ENCODE measurements at regions not wholly inside any gene's neighbourhood (a gene's known extent, or its start where the extent isn't known, plus 50 kb on each side); places are given as distances from the start of the nearest gene placed in this dataset.

DNA sequence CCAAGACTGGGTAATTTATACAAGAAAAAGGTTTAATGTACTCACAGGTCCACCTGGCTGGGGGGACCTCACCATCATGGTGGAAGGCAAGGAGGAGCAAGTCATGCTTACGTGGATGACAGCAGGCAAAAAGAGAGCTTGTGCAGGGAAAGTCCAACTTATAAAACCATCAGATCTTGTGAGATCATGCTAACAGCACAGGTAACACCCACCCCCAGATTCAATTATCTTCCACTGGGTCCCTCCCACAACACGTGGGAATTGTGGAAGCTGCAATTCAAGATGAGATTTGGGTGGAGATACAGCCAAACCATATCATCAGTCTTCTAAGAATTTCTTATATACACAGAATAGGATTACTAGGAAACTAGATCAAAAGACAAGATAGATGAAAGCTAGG, 555.6 kb downstream of the PRR16 start:
- Histone ChIP-seq H3K9me3 (ENCODE audit: low read length) (no peaks in the 10 kb centered on the region), H2AFZ (ENCODE audit: low read length) (no peak overlapping the region), H3K4me2 (ENCODE audit: low read depth, low read length) (no peak overlapping the region), H3K27me3 (ENCODE audit: control insufficient read depth in 1 of 2, insufficient read depth in 2 of 2, low read length in 2 of 2) (no peaks in the 10 kb centered on the region; a peak in 1 of 5 replicates), H3K9ac (ENCODE audit: insufficient read depth, low read depth, low read length) (no peak overlapping the region), H3K36me3 (replicated peaks in 1 of 2; ENCODE audit: control insufficient read depth in 1 of 2, insufficient read depth in 2 of 2, low read length in 2 of 2) (no peaks in the 10 kb centered on the region), H3K4me1 (ENCODE audit: insufficient read depth, low read length) (no peaks in the 10 kb centered on the region), H3K4me3 (replicated peaks in 1 of 3; ENCODE audit: insufficient read depth in 1 of 3, low read depth in 2 of 3, low read length in 3 of 3) (no peak overlapping the region), H3K27ac (ENCODE audit: extremely low read length, insufficient read depth, low read length) (no peak overlapping the region), H3K79me2 (ENCODE audit: insufficient read depth, low read length) (no peaks in the 10 kb centered on the region), H4K20me1 (ENCODE audit: insufficient read depth, low read length) (no peaks in the 10 kb centered on the region)
- 4% methylated on average over 2 of the region's 2 CpGs for WGBS (ENCODE audit: low lambda C conversion rate)
- no peak for FAIRE-seq
- no peak for DNase-seq (ENCODE audit: low spot score)
- ATAC-seq: no peak
- TF ChIP-seq IKZF4 (CRISPR knock-in tag; IDR thresholded peaks at IDR 0.05; ENCODE audit: borderline replicate concordance, low read depth, not compliant biosample characterization) (no peak), CENPT (CRISPR knock-in tag; IDR thresholded peaks at IDR 0.05; ENCODE audit: low read depth) (no peak), ZNF3 (CRISPR knock-in tag; IDR thresholded peaks at IDR 0.05) (no peak), ATM (IDR thresholded peaks at IDR 0.05; ENCODE audit: borderline replicate concordance) (no peak), ZNF562 (CRISPR knock-in tag; IDR thresholded peaks at IDR 0.05; ENCODE audit: borderline replicate concordance) (no peak), SMARCE1 (IDR thresholded peaks at IDR 0.05; ENCODE audit: borderline replicate concordance) (no peak), ZNF460 (CRISPR knock-in tag; IDR thresholded peaks at IDR 0.05; ENCODE audit: borderline replicate concordance) (no peak), SCMH1 (CRISPR knock-in tag; IDR thresholded peaks at IDR 0.05; ENCODE audit: borderline replicate concordance) (no peak), GATA4 (IDR thresholded peaks at IDR 0.05; ENCODE audit: borderline replicate concordance, low read depth) (no peak), RXRB (CRISPR knock-in tag; IDR thresholded peaks at IDR 0.05; ENCODE audit: borderline replicate concordance) (no peak), JARID2 (CRISPR knock-in tag; IDR thresholded peaks at IDR 0.05; ENCODE audit: insufficient replicate concordance) (no peak)
- TF ChIP-seq, protein P1, sequence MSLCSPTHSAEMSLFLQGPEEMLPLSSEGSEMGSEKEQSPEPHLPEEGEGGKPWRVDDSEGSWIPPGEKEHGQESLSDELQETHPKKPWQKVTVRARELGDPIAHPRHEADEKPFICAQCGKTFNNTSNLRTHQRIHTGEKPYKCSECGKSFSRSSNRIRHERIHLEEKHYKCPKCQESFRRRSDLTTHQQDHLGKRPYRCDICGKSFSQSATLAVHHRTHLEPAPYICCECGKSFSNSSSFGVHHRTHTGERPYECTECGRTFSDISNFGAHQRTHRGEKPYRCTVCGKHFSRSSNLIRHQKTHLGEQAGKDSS (CRISPR knock-in tag; IDR thresholded peaks at IDR 0.05; ENCODE audit: borderline replicate concordance, low read depth): no peak
- TF ChIP-seq, protein P2, sequence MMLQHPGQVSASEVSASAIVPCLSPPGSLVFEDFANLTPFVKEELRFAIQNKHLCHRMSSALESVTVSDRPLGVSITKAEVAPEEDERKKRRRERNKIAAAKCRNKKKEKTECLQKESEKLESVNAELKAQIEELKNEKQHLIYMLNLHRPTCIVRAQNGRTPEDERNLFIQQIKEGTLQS (CRISPR knock-in tag; IDR thresholded peaks at IDR 0.05): no peak
- ChIA-PET POLR2A (no interaction called here), CTCF (ENCODE audit: low intra/inter-chr PET ratio, low total read pairs) (no interaction called here)
- no TSS peak for BruUV-seq (replicated peaks)
- in situ Hi-C loops (cut with HindIII; ENCODE audit: extremely low pct_ligation_motif_present, low pct_unique_long_range_greater_than_20kb) (no loop called here), intact Hi-C loops (cut with micrococcal nuclease; ENCODE audit: unreplicated experiment) (no loop called here)
